HG03520 (cell line): ENCODE measurements at regions not wholly inside any gene's neighbourhood (a gene's known extent, or its start where the extent isn't known, plus 50 kb on each side); places are given as distances from the start of the nearest gene placed in this dataset.

ENCODE experiments used
- ATAC-seq: cut with Tn5 transposase; IDR thresholded peaks from one replicate; pipeline ENCODE4 v1.9.1; 2021; ENCODE audit warnings: mild to moderate bottlenecking, moderate library complexity; ENCODE audit not compliant: unreplicated experiment

GRCh38 chr18:11237484-11237883 is 88.1 kb upstream of the PIEZO2 start:
- ATAC-seq, result no peak

GRCh38 chr18:11237066-11237465 is 87.7 kb upstream of the PIEZO2 start:
- no peak for ATAC-seq

- no peak for ATAC-seq
Observed at GRCh38 chr18:11224153-11224552, 74.8 kb upstream of the PIEZO2 start.

- no peak for ATAC-seq
Observed at GRCh38 chr18:11219571-11219970, 70.2 kb upstream of the PIEZO2 start.

GRCh38 chr18:11215216-11215615 is 65.8 kb upstream of the PIEZO2 start:
- no peak for ATAC-seq

GRCh38 chr18:11204020-11204419 is 54.7 kb upstream of the PIEZO2 start:
- no peak for ATAC-seq

- no peak for ATAC-seq
Observed at GRCh38 chr18:11199477-11199876, 50.1 kb upstream of the PIEZO2 start.
